Smooth muscle cell (in vitro differentiated cells): ENCODE measurements at regions not wholly inside any gene's neighbourhood (a gene's known extent, or its start where the extent isn't known, plus 50 kb on each side); places are given as distances from the start of the nearest gene placed in this dataset.

Source experiments
- DNase-seq: peaks from one replicate; lab custom pipeline; 2025; ENCODE audit not compliant: unreplicated experiment; lab: John Stamatoyannopoulos, UW
- H2AFZ ChIP-seq: fragments of 200-600 bp; sonication (generic); 2 replicates; pipeline ENCODE4 v1.6.0; 2016; ENCODE audit warnings: antibody characterized with exemption, low read depth, mild to moderate bottlenecking
- H3F3A ChIP-seq: fragments of 200-600 bp; sonication (generic); 2 replicates; pipeline ENCODE4 v1.6.0; 2017; ENCODE audit warnings: antibody characterized with exemption, low read depth
- H3K27ac ChIP-seq: fragments of 200-600 bp; sonication (generic); 2 replicates; pipeline ENCODE4 v1.5.1; 2016; ENCODE audit warnings: low read depth, mild to moderate bottlenecking
- H3K27me3 ChIP-seq: fragments of 200-600 bp; sonication (generic); 2 replicates; pipeline ENCODE4 v1.6.1; 2016; ENCODE audit warnings: low read depth, mild to moderate bottlenecking
- H3K36me3 ChIP-seq: fragments of 200-600 bp; sonication (generic); 2 replicates; pipeline ENCODE4 v1.5.1; 2016; ENCODE audit warnings: low read depth
- H3K4me1 ChIP-seq: fragments of 200-600 bp; sonication (generic); 2 replicates; pipeline ENCODE4 v1.5.1; 2016; ENCODE audit warnings: low read depth
- H3K4me2 ChIP-seq: fragments of 200-600 bp; sonication (generic); 2 replicates; pipeline ENCODE4 v1.6.0; 2016; ENCODE audit warnings: mild to moderate bottlenecking
- H3K4me3 ChIP-seq: fragments of 200-600 bp; sonication (generic); 2 replicates; pipeline ENCODE4 v1.5.1; 2016; ENCODE audit warnings: mild to moderate bottlenecking
- H3K79me2 ChIP-seq: fragments of 200-600 bp; sonication (generic); 2 replicates; pipeline ENCODE4 v1.6.0; 2016; ENCODE audit warnings: low read depth, mild to moderate bottlenecking
- H3K9ac ChIP-seq: fragments of 200-600 bp; sonication (generic); 2 replicates; pipeline ENCODE4 v1.6.0; 2016; ENCODE audit warnings: low read depth
- H3K9me3 ChIP-seq: fragments of 200-600 bp; sonication (generic); replicated peaks from 2 replicates; pipeline ENCODE4 v1.5.1; 2016; ENCODE audit warnings: low read depth
- H4K20me1 ChIP-seq: fragments of 200-600 bp; sonication (generic); 2 replicates; pipeline ENCODE4 v1.6.0; 2016; ENCODE audit warnings: low read depth
- WGBS: methylation state at CpG from one replicate; pipeline ENCODE4 v1.1.7; 2016; ENCODE audit warnings: low lambda C conversion rate; 5-methylcytosine and 5-hydroxymethylcytosine counted together
- TF ChIP-seq, protein P1 (sequence below): fragments of 200-600 bp; sonication (generic); IDR thresholded peaks from 2 replicates; pipeline ENCODE4 v1.5.1; 2017; ENCODE audit warnings: borderline replicate concordance, mild to moderate bottlenecking, antibody characterized with exemption; ENCODE audit not compliant: insufficient read depth, poor library complexity, severe bottlenecking

DNA sequence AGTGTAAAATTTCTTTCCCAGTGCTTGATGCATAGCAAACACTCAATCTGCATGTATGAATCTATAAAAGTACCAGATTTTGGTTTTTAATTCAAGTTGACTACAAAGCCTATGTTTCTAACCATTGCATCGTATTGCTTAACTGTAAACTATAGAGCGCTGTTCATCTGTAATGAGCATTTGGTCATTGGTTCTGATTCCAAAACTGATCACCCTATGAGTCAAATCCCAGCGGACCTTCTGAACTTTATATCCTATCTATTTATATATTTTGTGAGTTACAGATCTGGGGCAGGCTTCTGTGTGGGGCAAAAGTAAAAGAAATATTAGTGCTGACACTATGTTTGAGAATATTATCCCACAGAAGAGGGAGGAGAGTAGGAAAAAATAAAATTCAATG, 305.7 kb upstream of the TNC start:
- no peaks in the 10 kb centered on the region for H3K27me3 ChIP-seq
- TF ChIP-seq, protein P1, sequence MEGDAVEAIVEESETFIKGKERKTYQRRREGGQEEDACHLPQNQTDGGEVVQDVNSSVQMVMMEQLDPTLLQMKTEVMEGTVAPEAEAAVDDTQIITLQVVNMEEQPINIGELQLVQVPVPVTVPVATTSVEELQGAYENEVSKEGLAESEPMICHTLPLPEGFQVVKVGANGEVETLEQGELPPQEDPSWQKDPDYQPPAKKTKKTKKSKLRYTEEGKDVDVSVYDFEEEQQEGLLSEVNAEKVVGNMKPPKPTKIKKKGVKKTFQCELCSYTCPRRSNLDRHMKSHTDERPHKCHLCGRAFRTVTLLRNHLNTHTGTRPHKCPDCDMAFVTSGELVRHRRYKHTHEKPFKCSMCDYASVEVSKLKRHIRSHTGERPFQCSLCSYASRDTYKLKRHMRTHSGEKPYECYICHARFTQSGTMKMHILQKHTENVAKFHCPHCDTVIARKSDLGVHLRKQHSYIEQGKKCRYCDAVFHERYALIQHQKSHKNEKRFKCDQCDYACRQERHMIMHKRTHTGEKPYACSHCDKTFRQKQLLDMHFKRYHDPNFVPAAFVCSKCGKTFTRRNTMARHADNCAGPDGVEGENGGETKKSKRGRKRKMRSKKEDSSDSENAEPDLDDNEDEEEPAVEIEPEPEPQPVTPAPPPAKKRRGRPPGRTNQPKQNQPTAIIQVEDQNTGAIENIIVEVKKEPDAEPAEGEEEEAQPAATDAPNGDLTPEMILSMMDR: no peak
- H3K36me3 ChIP-seq: no peaks in the 10 kb centered on the region
- H3K9ac ChIP-seq: no peak overlapping the region
- H3K9me3 ChIP-seq: no peaks in the 10 kb centered on the region
- no peaks in the 10 kb centered on the region for H3K79me2 ChIP-seq
- H3K27ac ChIP-seq: no peak overlapping the region
- no peak overlapping the region for H2AFZ ChIP-seq
- no peaks in the 10 kb centered on the region for H4K20me1 ChIP-seq
- 85% methylated on average over 3 of the region's 3 CpGs for WGBS
- H3K4me1 ChIP-seq: no peaks in the 10 kb centered on the region
- no peak for DNase-seq
- H3K4me2 ChIP-seq: no peak overlapping the region
- H3F3A ChIP-seq: no peaks in the 10 kb centered on the region
- no peak overlapping the region for H3K4me3 ChIP-seq

GRCh38 chr9:115425601-115426000, 307.6 kb upstream of the TNC start:
- no peaks in the 10 kb centered on the region for H3K4me1 ChIP-seq
- no peaks in the 10 kb centered on the region for H3K27me3 ChIP-seq

DNA sequence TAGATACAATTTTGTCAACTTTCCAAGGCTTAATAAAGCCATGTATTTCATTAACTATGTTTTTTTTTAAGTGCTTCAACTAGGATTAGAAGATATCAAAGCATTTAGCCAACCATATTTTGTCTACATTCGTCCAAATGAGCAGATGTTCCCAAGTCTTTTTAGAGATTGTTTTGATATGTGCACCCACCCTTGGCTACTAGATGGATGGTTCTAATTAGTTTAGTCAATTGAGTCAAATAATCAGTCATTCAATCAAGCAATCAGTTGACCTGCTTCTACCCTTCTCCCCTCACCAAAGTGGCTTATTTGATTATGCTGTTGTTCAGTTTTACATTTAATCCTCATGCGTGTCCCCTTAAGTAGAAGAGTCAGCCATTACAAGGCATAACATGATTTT, 319.5 kb upstream of the TNC start:
- 97% methylated on average over 2 of the region's 2 CpGs for WGBS
- no peaks in the 10 kb centered on the region for H3K27me3 ChIP-seq
- no peaks in the 10 kb centered on the region for H4K20me1 ChIP-seq
- no peaks in the 10 kb centered on the region for H3K9me3 ChIP-seq
- H3K36me3 ChIP-seq: no peaks in the 10 kb centered on the region
- H3K4me3 ChIP-seq: no peak overlapping the region
- no peak overlapping the region for H3K9ac ChIP-seq
- H3K27ac ChIP-seq: no peak overlapping the region
- no peak overlapping the region for H2AFZ ChIP-seq
- DNase-seq: no peak
- H3K4me1 ChIP-seq: no peaks in the 10 kb centered on the region
- H3K79me2 ChIP-seq: no peaks in the 10 kb centered on the region
- TF ChIP-seq, protein P1: no peak
- H3F3A ChIP-seq: no peaks in the 10 kb centered on the region
- H3K4me2 ChIP-seq: no peak overlapping the region

More at GRCh38 chr9:115425601-115426000, 307.6 kb upstream of the TNC start:
- Histone ChIP-seq H3K4me3 (no peak overlapping the region), H3F3A (no peaks in the 10 kb centered on the region), H3K79me2 (no peaks in the 10 kb centered on the region), H2AFZ (no peak overlapping the region), H3K36me3 (no peaks in the 10 kb centered on the region), H3K9me3 (no peaks in the 10 kb centered on the region), H4K20me1 (no peaks in the 10 kb centered on the region), H3K27ac (no peak overlapping the region), H3K9ac (no peak overlapping the region), H3K4me2 (no peak overlapping the region)
- no peak for DNase-seq
- TF ChIP-seq, protein P1: no peak

- DNase-seq: no peak
- H3K4me3 ChIP-seq: no peak overlapping the region
- no peak overlapping the region for H3K4me2 ChIP-seq
- H3K36me3 ChIP-seq: no peaks in the 10 kb centered on the region
- H2AFZ ChIP-seq: no peak overlapping the region
- H3K4me1 ChIP-seq: no peaks in the 10 kb centered on the region
- no peaks in the 10 kb centered on the region for H3K9me3 ChIP-seq
- no peaks in the 10 kb centered on the region for H3K79me2 ChIP-seq
- TF ChIP-seq, protein P1: no peak
- no peaks in the 10 kb centered on the region for H3F3A ChIP-seq
- no peaks in the 10 kb centered on the region for H3K27me3 ChIP-seq
- H3K27ac ChIP-seq: no peak overlapping the region
- no peak overlapping the region for H3K9ac ChIP-seq
- WGBS: 79% methylated on average over 6 of the region's 6 CpGs
- H4K20me1 ChIP-seq: no peaks in the 10 kb centered on the region
These were observed 321.7 kb upstream of the TNC start for GRCh38 chr9:115439641-115440040.
